GM12878 (cell line): ENCODE measurements at regions not wholly inside any gene's neighbourhood (a gene's known extent, or its start where the extent isn't known, plus 50 kb on each side); places are given as distances from the start of the nearest gene placed in this dataset.

ENCODE experiments used
- CHD1 ChIP-seq: IDR thresholded peaks from 2 replicates; pipeline ENCODE4 v1.6.1; 2012; ENCODE audit warnings: low read depth, low read length, improper control_type of control experiment
- HDAC6 ChIP-seq: fragments of 200-600 bp; sonication (generic); IDR thresholded peaks from one replicate; pipeline ENCODE4 v1.8.0; 2017; ENCODE audit warnings: antibody characterized with exemption; ENCODE audit not compliant: unreplicated experiment
- NFIC ChIP-seq: IDR thresholded peaks from 2 replicates; pipeline ENCODE4 v1.6.1; 2012; ENCODE audit warnings: low read depth, mild to moderate bottlenecking, inconsistent platforms, low read length, moderate library complexity
- NR2C2 ChIP-seq: IDR thresholded peaks from 2 replicates; pipeline ENCODE4 v1.6.1; 2011; ENCODE audit warnings: borderline replicate concordance, low read depth; ENCODE audit not compliant: control insufficient read depth, insufficient read length
- NR2F1 ChIP-seq: fragments of 450-650 bp; conservative IDR thresholded peaks from 2 replicates; pipeline ENCODE4 v1.6.1; 2017; ENCODE audit warnings: mild to moderate bottlenecking
- ZNF592 ChIP-seq: fragments of 450-650 bp; IDR thresholded peaks from 2 replicates; pipeline ENCODE4 v1.6.1; 2017; ENCODE audit warnings: mild to moderate bottlenecking, moderate library complexity
- TF ChIP-seq, protein P1 (sequence below): IDR thresholded peaks from 2 replicates; pipeline ENCODE4 v1.6.1; 2012; ENCODE audit warnings: low read length, inconsistent platforms
- TF ChIP-seq, protein P2 (sequence below): fragments of 450-650 bp; formaldehyde crosslinking; IDR thresholded peaks from 2 replicates; pipeline ENCODE4 v1.5.0; 2022; ENCODE audit warnings: mild to moderate bottlenecking, missing genetic modification characterization

DNA sequence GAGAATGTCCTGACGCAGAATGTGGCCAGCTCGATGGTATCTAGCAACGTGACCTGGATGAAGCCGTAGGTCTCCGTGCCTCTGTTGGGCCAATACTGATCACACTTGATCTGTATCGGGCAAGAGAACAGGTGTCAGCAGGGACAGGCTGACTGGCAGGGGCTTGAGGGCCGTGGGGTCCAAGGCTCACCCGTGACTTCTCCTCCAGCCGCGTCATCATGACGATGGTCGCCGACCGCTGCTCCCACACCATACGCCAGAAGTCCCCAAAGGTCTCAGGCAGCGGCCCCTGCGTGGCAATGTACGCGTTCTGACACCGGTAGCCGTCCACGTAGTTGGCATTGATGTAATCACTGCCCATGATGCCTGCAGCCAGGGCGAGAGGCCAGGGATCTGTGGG lies 126.2 kb downstream of the PTPRS start (continued):
- TF ChIP-seq, protein P1, sequence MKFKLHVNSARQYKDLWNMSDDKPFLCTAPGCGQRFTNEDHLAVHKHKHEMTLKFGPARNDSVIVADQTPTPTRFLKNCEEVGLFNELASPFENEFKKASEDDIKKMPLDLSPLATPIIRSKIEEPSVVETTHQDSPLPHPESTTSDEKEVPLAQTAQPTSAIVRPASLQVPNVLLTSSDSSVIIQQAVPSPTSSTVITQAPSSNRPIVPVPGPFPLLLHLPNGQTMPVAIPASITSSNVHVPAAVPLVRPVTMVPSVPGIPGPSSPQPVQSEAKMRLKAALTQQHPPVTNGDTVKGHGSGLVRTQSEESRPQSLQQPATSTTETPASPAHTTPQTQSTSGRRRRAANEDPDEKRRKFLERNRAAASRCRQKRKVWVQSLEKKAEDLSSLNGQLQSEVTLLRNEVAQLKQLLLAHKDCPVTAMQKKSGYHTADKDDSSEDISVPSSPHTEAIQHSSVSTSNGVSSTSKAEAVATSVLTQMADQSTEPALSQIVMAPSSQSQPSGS = no peak
- no peak for TF ChIP-seq NR2C2
- no peak for TF ChIP-seq ZNF592
- TF ChIP-seq, protein P2, sequence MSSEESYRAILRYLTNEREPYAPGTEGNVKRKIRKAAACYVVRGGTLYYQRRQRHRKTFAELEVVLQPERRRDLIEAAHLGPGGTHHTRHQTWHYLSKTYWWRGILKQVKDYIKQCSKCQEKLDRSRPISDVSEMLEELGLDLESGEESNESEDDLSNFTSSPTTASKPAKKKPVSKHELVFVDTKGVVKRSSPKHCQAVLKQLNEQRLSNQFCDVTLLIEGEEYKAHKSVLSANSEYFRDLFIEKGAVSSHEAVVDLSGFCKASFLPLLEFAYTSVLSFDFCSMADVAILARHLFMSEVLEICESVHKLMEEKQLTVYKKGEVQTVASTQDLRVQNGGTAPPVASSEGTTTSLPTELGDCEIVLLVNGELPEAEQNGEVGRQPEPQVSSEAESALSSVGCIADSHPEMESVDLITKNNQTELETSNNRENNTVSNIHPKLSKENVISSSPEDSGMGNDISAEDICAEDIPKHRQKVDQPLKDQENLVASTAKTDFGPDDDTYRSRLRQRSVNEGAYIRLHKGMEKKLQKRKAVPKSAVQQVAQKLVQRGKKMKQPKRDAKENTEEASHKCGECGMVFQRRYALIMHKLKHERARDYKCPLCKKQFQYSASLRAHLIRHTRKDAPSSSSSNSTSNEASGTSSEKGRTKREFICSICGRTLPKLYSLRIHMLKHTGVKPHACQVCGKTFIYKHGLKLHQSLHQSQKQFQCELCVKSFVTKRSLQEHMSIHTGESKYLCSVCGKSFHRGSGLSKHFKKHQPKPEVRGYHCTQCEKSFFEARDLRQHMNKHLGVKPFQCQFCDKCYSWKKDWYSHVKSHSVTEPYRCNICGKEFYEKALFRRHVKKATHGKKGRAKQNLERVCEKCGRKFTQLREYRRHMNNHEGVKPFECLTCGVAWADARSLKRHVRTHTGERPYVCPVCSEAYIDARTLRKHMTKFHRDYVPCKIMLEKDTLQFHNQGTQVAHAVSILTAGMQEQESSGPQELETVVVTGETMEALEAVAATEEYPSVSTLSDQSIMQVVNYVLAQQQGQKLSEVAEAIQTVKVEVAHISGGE = no peak
- TF ChIP-seq CHD1 = no peak
- TF ChIP-seq NFIC = no peak
- no peak for TF ChIP-seq HDAC6
- TF ChIP-seq NR2F1 = no peak
